Uterus (tissue), 2 donors: ENCODE measurements at regions not wholly inside any gene's neighbourhood (a gene's known extent, or its start where the extent isn't known, plus 50 kb on each side); places are given as distances from the start of the nearest gene placed in this dataset.

Source experiments
- POLR2A ChIP-seq, 2 donors: fragments of 450-650 bp; IDR thresholded peaks; one replicate each; pipeline ENCODE4 v1.6.1; 2016; ENCODE audit warnings: antibody characterized with exemption in 2 of 2, mild to moderate bottlenecking in 1 of 2, moderate library complexity in 1 of 2
- TF ChIP-seq, protein P1 (sequence below), 4 experiments: fragments of 200-600 bp in 2 of 4; fragments of 450-650 bp in 2 of 4; sonication (generic) in 2 of 4; IDR thresholded peaks; one replicate each; pipeline ENCODE4 v1.5.1; 2016 to 2019; ENCODE audit warnings: antibody characterized with exemption in 4 of 4, mild to moderate bottlenecking in 2 of 4, moderate library complexity in 1 of 4

DNA sequence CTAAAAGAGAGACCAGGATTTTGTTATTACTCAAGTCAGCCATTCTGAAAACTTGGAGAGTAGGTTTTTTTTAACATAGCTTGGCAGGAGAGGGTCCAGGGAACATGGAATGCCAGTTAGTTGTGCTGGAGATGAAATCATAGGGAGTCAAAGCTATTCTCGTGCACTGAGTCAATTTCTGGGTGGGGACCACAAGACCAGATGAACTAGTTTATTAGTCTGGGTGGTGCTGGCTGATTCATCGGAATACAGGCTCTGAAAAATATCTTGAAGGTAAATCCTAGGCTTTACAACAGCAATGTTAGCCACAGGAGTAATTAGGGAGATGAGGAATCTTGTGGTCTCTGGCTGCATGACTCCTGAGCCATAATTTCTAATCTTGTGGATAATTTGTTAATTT is 921.4 kb downstream of the TRIB2 start:
- TF ChIP-seq, protein P1, sequence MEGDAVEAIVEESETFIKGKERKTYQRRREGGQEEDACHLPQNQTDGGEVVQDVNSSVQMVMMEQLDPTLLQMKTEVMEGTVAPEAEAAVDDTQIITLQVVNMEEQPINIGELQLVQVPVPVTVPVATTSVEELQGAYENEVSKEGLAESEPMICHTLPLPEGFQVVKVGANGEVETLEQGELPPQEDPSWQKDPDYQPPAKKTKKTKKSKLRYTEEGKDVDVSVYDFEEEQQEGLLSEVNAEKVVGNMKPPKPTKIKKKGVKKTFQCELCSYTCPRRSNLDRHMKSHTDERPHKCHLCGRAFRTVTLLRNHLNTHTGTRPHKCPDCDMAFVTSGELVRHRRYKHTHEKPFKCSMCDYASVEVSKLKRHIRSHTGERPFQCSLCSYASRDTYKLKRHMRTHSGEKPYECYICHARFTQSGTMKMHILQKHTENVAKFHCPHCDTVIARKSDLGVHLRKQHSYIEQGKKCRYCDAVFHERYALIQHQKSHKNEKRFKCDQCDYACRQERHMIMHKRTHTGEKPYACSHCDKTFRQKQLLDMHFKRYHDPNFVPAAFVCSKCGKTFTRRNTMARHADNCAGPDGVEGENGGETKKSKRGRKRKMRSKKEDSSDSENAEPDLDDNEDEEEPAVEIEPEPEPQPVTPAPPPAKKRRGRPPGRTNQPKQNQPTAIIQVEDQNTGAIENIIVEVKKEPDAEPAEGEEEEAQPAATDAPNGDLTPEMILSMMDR (IDR thresholded peaks at IDR 0.05), result no peak
- TF ChIP-seq POLR2A (IDR thresholded peaks at IDR 0.05), result no peak
